C4-2B (cell line): ENCODE measurements at regions not wholly inside any gene's neighbourhood (a gene's known extent, or its start where the extent isn't known, plus 50 kb on each side); places are given as distances from the start of the nearest gene placed in this dataset.

Source experiments
- CTCF ChIP-seq: fragments of 450-650 bp; conservative IDR thresholded peaks from 2 replicates; pipeline ENCODE4 v1.5.1; 2017; ENCODE audit warnings: mild to moderate bottlenecking
- ZFX ChIP-seq: fragments of 450-650 bp; IDR thresholded peaks from 2 replicates; pipeline ENCODE4 v1.6.1; 2017

DNA sequence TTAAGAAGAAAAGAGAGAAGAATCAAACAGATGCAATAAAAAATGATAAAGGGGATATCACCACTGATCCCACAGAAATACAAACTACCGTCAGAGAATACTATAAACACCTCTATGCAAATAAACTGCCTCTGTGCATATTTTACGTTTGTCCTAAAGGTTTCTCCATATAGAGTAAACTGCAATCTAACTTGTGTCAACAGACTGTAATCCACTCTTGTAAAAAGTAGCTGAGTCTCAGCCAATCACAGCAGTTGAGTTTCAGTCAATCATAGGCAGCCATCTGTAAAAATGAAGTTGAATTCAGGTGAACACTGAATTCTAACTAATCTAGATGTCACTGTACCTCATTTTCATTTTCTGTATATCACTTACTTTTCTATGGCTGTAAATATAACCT, 112.2 kb upstream of the SYNCRIP start:
- TF ChIP-seq CTCF (no peak), ZFX (no peak)
